SK-N-MC (cell line): ENCODE measurements at regions not wholly inside any gene's neighbourhood (a gene's known extent, or its start where the extent isn't known, plus 50 kb on each side); places are given as distances from the start of the nearest gene placed in this dataset.

Experiments used
- EZH2 ChIP-seq: fragments of 200-600 bp; sonication (generic); IDR thresholded peaks from one replicate; pipeline ENCODE4 v1.6.1; 2017; ENCODE audit warnings: antibody characterized with exemption
- POLR2AphosphoS5 ChIP-seq: IDR thresholded peaks from 2 replicates; pipeline ENCODE4 v1.6.1; 2012; ENCODE audit warnings: mild to moderate bottlenecking, low read depth, low read length, borderline replicate concordance

DNA sequence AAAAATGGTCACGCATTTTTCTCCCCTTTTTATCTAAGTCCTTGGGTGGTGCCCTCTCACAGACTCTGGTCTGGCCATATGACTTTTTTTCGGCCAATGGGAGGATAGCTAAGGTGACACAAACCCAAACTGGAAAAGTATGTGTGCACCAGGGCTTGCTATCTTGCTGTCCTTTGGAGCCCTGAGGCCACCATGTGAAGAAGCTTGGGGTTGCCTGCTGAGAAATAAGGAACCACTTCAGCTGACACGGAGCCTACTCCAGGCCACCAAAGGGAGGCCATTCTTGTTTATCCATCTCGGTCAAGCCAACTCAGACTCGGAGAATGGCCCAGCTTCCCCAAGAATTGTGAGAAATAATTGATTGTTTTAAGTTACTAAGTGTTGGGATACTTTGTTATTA is 111.4 kb upstream of the ZFHX3 start:
- TF ChIP-seq POLR2AphosphoS5, result no peak
- TF ChIP-seq EZH2, result no peak
